ENCODE measurements at regions not wholly inside any gene's neighbourhood (a gene's known extent, or its start where the extent isn't known, plus 50 kb on each side); places are given as distances from the start of the nearest gene placed in this dataset.

- DNase-seq (no peak), ATAC-seq (no peak)
- Histone ChIP-seq H3K9me3 (no peaks in the 10 kb centered on the region), H3K36me3 (ENCODE audit: low read depth) (no peaks in the 10 kb centered on the region), H3K4me3 (no peak overlapping the region), H3K4me1 (ENCODE audit: low read depth) (no peaks in the 10 kb centered on the region)
- TF ChIP-seq CTCF (IDR thresholded peaks at IDR 0.05) = no peak
- intact Hi-C loops (cut with DNase I, micrococcal nuclease) = no loop called here
Observed at GRCh38 chr15:93312891-93313486, 224.0 kb upstream of the RGMA start.

DNA sequence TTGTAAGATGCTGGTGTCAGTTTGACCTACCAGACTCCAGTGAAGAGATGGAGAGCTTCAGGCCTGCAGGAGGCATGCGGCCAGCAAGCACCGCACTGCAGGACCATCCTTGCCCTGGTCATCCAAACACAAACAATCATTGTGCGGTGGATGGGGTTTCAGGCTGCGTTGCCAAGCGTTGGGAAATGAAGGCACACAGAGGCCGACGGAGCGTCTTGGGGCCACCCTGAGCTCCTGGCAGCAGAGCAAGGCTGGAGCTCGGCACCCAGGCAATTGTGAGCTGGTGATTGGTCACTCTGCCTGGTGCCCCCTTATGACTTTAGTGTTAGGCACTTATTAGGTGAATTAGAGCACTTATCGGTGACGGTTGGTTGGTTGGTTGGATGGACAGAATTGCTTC is 222.6 kb upstream of the RGMA start:
- no peaks in the 10 kb centered on the region for H3K36me3 ChIP-seq (ENCODE audit: low read depth)
- no peak for TF ChIP-seq CTCF (IDR thresholded peaks at IDR 0.05)
- ATAC-seq (no peak), DNase-seq (no peak)
- intact Hi-C loops (cut with DNase I, micrococcal nuclease) = no loop called here
- no peaks in the 10 kb centered on the region for H3K9me3 ChIP-seq
- no peak overlapping the region for H3K4me3 ChIP-seq
- H3K4me1 ChIP-seq (ENCODE audit: low read depth) = no peaks in the 10 kb centered on the region

GRCh38 chr15:93308026-93308690 is 219.1 kb upstream of the RGMA start:
- no peaks in the 10 kb centered on the region for H3K4me1 ChIP-seq (ENCODE audit: low read depth)
- no peak for TF ChIP-seq CTCF (IDR thresholded peaks at IDR 0.05)

GRCh38 chr15:93307513-93307912 is 218.5 kb upstream of the RGMA start:
- H3K9me3 ChIP-seq = no peaks in the 10 kb centered on the region
- no peak for DNase-seq
- TF ChIP-seq CTCF (IDR thresholded peaks at IDR 0.05) = no peak
- no peak overlapping the region for H3K4me3 ChIP-seq
- H3K4me1 ChIP-seq (ENCODE audit: low read depth) = no peaks in the 10 kb centered on the region
- ATAC-seq = no peak
- no peaks in the 10 kb centered on the region for H3K36me3 ChIP-seq (ENCODE audit: low read depth)
- intact Hi-C loops (cut with DNase I, micrococcal nuclease) = no loop called here

More at GRCh38 chr15:93308026-93308690, 219.1 kb upstream of the RGMA start:
- intact Hi-C loops (cut with DNase I, micrococcal nuclease) = no loop called here
- ATAC-seq (no peak), DNase-seq (no peak)
- H3K36me3 ChIP-seq (ENCODE audit: low read depth) = no peaks in the 10 kb centered on the region
- H3K4me3 ChIP-seq = no peak overlapping the region
- no peaks in the 10 kb centered on the region for H3K9me3 ChIP-seq

- intact Hi-C loops (cut with DNase I, micrococcal nuclease) = no loop called here
- no peak for TF ChIP-seq CTCF (IDR thresholded peaks at IDR 0.05)
- Histone ChIP-seq H3K9me3 (no peaks in the 10 kb centered on the region), H3K4me1 (ENCODE audit: low read depth) (no peaks in the 10 kb centered on the region), H3K4me3 (no peak overlapping the region), H3K36me3 (ENCODE audit: low read depth) (no peaks in the 10 kb centered on the region)
- no peak for ATAC-seq
- no peak for DNase-seq
Observed at GRCh38 chr15:93305306-93305705, 216.3 kb upstream of the RGMA start.

Measured in mucosa of descending colon (tissue), 3 donors.